GM23248 (cell line): ENCODE measurements at regions not wholly inside any gene's neighbourhood (a gene's known extent, or its start where the extent isn't known, plus 50 kb on each side); places are given as distances from the start of the nearest gene placed in this dataset.

Source experiments
- DNase-seq: peaks from one replicate; pipeline ENCODE4 v3.0.0-alpha.2; 2015
- H2AFZ ChIP-seq: fragments of 200-600 bp; sonication (generic); 2 replicates; pipeline ENCODE4 v1.6.1; 2016; ENCODE audit warnings: antibody characterized with exemption
- H3F3A ChIP-seq: fragments of 200-600 bp; sonication (generic); 2 replicates; pipeline ENCODE4 v1.6.1; 2016; ENCODE audit warnings: mild to moderate bottlenecking, antibody characterized with exemption, mixed run types; ENCODE audit not compliant: insufficient read depth
- H3K27ac ChIP-seq: fragments of 200-600 bp; sonication (generic); 2 replicates; pipeline ENCODE4 v1.5.1; 2016; ENCODE audit warnings: mild to moderate bottlenecking
- H3K27me3 ChIP-seq: fragments of 200-600 bp; sonication (generic); replicated peaks from 2 replicates; pipeline ENCODE4 v1.6.1; 2016; ENCODE audit warnings: mild to moderate bottlenecking; ENCODE audit not compliant: insufficient read depth
- H3K36me3 ChIP-seq: fragments of 200-600 bp; sonication (generic); 2 replicates; pipeline ENCODE4 v1.6.1; 2016; ENCODE audit warnings: low read depth, mild to moderate bottlenecking
- H3K4me1 ChIP-seq: fragments of 200-600 bp; sonication (generic); 2 replicates; pipeline ENCODE4 v1.6.1; 2016; ENCODE audit warnings: mild to moderate bottlenecking; ENCODE audit not compliant: insufficient read depth
- H3K4me2 ChIP-seq: fragments of 200-600 bp; sonication (generic); one replicate; pipeline ENCODE4 v1.6.1; 2016; ENCODE audit warnings: mild to moderate bottlenecking; ENCODE audit not compliant: unreplicated experiment
- H3K4me3 ChIP-seq: fragments of 200-600 bp; sonication (generic); 2 replicates; pipeline ENCODE4 v1.5.1; 2016; ENCODE audit warnings: mild to moderate bottlenecking
- H3K79me2 ChIP-seq: fragments of 200-600 bp; sonication (generic); 2 replicates; pipeline ENCODE4 v1.6.1; 2016; ENCODE audit warnings: mild to moderate bottlenecking; ENCODE audit not compliant: insufficient read depth
- H3K9ac ChIP-seq: fragments of 200-600 bp; sonication (generic); 2 replicates; pipeline ENCODE4 v1.6.1; 2016; ENCODE audit warnings: mild to moderate bottlenecking
- H3K9me2 ChIP-seq: fragments of 200-600 bp; sonication (generic); 2 replicates; pipeline ENCODE4 v1.6.1; 2016; ENCODE audit warnings: mixed run types, mild to moderate bottlenecking, moderate library complexity; ENCODE audit not compliant: insufficient read depth
- H3K9me3 ChIP-seq: fragments of 200-600 bp; sonication (generic); one replicate; pipeline ENCODE4 v1.6.1; 2017; ENCODE audit warnings: low read depth
- H4K20me1 ChIP-seq: fragments of 200-600 bp; sonication (generic); 2 replicates; pipeline ENCODE4 v1.6.0; 2016; ENCODE audit not compliant: insufficient read depth
- EZH2 ChIP-seq: fragments of 200-600 bp; sonication (generic); IDR thresholded peaks from 2 replicates; pipeline ENCODE4 v1.6.1; 2018; ENCODE audit warnings: antibody characterized with exemption, mild to moderate bottlenecking; ENCODE audit not compliant: insufficient read depth, poor library complexity, severe bottlenecking
- EZH2phosphoT487 ChIP-seq: fragments of 200-600 bp; sonication (generic); IDR thresholded peaks from 2 replicates; pipeline ENCODE4 v1.6.1; 2018; ENCODE audit warnings: antibody characterized with exemption, moderate library complexity, mild to moderate bottlenecking, low read depth; ENCODE audit not compliant: insufficient read depth
- WGBS, 2 experiments: methylation state at CpG; one replicate each; pipeline ENCODE4 v1.1.6; 2015 to 2017; ENCODE audit warnings: low lambda C conversion rate in 2 of 2, low coverage in 1 of 2; ENCODE audit errors: missing lambda C conversion rate in 2 of 2; 5-methylcytosine and 5-hydroxymethylcytosine counted together
- in situ Hi-C: fragments of 300-500 bp; cut with MboI; formaldehyde crosslinking; loops from 2 replicates; pipeline ENCODE4 v1.15.0; 2020

DNA sequence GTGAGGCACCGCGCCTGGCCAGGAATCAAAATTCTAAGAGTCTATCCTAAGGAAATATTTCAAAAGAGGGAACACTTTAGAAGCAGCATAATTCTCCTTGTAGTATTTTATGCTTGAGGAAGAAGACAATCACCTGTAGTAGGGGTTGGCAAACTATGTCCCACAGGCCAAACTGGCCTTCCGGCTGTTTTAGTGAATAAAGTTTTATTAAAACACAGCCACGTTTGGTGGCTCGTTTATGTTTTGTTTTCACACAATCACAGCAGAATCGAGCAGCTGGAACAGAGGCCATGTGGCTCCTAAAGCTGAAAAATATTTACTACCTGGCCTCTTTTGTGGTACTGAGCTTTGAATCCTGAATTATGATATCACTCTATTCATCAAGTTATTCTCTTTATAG lies 131.7 kb upstream of the TNS3 start:
- Histone ChIP-seq H3K9ac (no peak overlapping the region), H2AFZ (no peak overlapping the region), H3K4me3 (no peak overlapping the region), H3K27me3 (no peaks in the 10 kb centered on the region), H3K36me3 (no peaks in the 10 kb centered on the region), H3K9me3 (no peaks in the 10 kb centered on the region), H3K9me2 (no peaks in the 10 kb centered on the region), H3K4me2 (no peak overlapping the region), H3K4me1 (no peaks in the 10 kb centered on the region), H3F3A (no peaks in the 10 kb centered on the region), H3K79me2 (no peaks in the 10 kb centered on the region), H3K27ac (no peak overlapping the region), H4K20me1 (no peaks in the 10 kb centered on the region)
- no peak for DNase-seq
- in situ Hi-C loops: no loop called here
- no peak for TF ChIP-seq EZH2phosphoT487
- TF ChIP-seq EZH2: no peak
- WGBS, 2 experiments: 80 to 86% methylated on average over 6 of the region's 6 CpGs

DNA sequence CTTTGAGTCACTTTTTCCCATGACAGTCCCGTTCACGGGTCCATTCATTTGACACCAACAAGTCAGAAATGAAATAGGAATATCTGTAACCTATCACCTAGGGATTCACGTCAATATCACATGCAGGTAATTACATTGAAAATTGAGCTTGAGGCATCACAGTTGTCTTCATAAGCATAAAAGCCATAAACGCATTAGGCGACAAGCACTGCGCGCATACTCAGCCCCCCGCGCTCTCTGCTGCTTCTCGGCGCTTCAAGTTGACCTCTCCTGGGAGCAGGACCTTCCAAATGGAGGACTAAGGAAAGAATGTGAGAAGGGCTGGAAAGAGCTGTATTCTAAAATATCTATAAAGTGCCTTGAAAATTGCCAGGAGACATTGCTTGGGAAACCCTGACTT lies 130.5 kb upstream of the TNS3 start:
- Histone ChIP-seq H3K79me2 (no peaks in the 10 kb centered on the region), H3K36me3 (no peaks in the 10 kb centered on the region), H3K27ac (no peak overlapping the region), H3F3A (no peaks in the 10 kb centered on the region), H3K9ac (no peak overlapping the region), H3K4me3 (no peak overlapping the region), H3K9me3 (no peaks in the 10 kb centered on the region), H2AFZ (no peak overlapping the region), H3K4me2 (no peak overlapping the region), H4K20me1 (no peaks in the 10 kb centered on the region), H3K4me1 (no peaks in the 10 kb centered on the region), H3K27me3 (no peaks in the 10 kb centered on the region), H3K9me2 (no peaks in the 10 kb centered on the region)
- WGBS, 2 experiments: 56 to 60% methylated on average over 11 of the region's 11 CpGs
- in situ Hi-C loops: no loop called here
- TF ChIP-seq EZH2phosphoT487 (no peak), EZH2 (no peak)
- DNase-seq: no peak

DNA sequence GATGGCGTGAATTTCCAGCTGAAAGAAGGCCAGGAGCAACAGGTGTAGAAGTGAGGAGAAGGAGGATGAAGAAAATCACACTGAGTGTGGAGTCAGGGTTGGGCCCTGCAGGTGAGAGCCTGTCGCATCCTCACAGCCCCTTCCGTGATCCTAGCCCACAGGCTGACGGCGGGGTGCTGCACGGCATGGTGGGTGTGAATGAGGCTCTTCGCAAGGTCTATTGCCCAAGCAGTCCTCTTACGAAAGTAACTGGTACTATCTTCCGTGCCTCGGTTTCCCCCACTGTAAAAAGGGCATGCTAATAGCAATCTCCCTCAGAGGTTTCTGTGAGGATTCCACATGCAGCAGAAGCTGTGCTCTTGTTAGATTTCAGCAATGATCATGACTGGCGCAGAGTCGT lies 129.9 kb upstream of the TNS3 start:
- H3K4me2 ChIP-seq: no peak overlapping the region
- H3F3A ChIP-seq: no peaks in the 10 kb centered on the region
- H3K4me3 ChIP-seq: no peak overlapping the region
- H3K4me1 ChIP-seq: no peaks in the 10 kb centered on the region
- no peak for DNase-seq
- H4K20me1 ChIP-seq: no peaks in the 10 kb centered on the region
- H3K36me3 ChIP-seq: no peaks in the 10 kb centered on the region
- H3K9me2 ChIP-seq: no peaks in the 10 kb centered on the region
- WGBS, 2 experiments: 90 to 91% methylated on average over 12 of the region's 12 CpGs
- H3K9me3 ChIP-seq: no peaks in the 10 kb centered on the region
- no peaks in the 10 kb centered on the region for H3K27me3 ChIP-seq
- H3K9ac ChIP-seq: no peak overlapping the region
- H2AFZ ChIP-seq: no peak overlapping the region
- H3K79me2 ChIP-seq: no peaks in the 10 kb centered on the region
- H3K27ac ChIP-seq: no peak overlapping the region
- in situ Hi-C loops: no loop called here
- TF ChIP-seq EZH2phosphoT487: no peak
- no peak for TF ChIP-seq EZH2

DNA sequence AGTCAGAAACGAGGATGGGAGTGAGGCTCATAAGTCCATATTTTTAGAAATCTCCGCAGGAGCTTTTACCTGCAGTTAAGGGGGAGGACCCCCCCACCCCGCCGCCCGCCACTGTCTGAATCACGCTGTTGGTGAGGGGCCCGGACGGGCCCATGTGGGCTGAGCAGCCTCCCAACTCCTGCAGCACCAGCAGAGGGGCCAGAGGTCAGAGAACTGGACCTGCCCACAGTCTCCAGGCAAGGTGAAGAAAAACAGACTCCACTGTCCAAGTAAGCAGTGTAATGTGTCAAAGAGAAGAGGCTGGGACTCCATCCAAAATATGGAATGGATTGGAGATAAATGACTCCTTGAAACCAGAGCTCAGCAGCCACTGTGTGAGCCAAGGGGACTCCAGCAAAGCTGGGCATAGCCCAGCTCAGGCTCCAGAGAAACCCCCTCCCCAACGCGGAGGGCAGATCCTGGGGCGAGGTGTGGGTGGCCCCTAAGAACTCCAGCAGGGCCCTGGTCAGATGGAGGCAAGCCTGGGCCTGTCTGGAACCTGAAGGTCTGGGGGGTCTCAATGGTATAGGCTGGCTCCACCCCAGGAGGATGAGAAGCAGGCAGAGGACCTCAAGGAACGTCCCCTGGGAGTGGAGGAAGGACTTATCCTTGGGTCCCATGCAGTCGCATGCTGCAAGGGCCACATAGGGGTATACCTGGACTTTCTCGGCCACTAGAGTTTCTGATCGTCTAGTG lies 128.5 kb upstream of the TNS3 start:
- H3K79me2 ChIP-seq: no peaks in the 10 kb centered on the region

DNA sequence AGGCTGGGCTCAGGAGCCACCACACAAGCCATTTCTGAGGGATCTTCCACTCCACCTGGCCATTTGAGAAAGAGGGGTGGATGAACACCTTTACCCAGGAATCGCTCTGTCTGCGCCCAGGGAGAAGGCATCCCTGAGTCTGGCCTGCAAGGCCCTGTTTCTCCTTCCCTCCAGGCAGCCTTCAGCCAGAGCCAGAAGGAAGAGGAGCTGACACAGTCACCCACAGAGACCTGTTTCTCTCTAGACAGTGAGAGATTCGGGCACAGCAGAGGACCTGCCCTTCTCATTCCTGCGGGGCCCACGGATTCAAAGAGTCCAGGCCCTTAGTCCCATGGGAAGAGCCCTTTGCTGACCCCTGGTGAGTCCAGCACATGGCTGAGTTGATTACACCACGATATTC lies 127.5 kb upstream of the TNS3 start:
- Histone ChIP-seq H3K9me3 (no peaks in the 10 kb centered on the region), H3K27ac (no peak overlapping the region), H3K79me2 (no peaks in the 10 kb centered on the region), H3K4me2 (no peak overlapping the region), H3K9me2 (no peaks in the 10 kb centered on the region), H3K4me1 (no peaks in the 10 kb centered on the region), H3F3A (no peaks in the 10 kb centered on the region), H3K9ac (no peak overlapping the region), H3K36me3 (no peaks in the 10 kb centered on the region), H3K27me3 (no peaks in the 10 kb centered on the region), H4K20me1 (no peaks in the 10 kb centered on the region), H3K4me3 (no peak overlapping the region), H2AFZ (no peak overlapping the region)
- no peak for TF ChIP-seq EZH2phosphoT487
- no peak for TF ChIP-seq EZH2
- in situ Hi-C loops: no loop called here
- DNase-seq: no peak
- 91 to 94% methylated on average over 6 of the region's 6 CpGs for WGBS, 2 experiments

More for the DNA sequence above, 128.5 kb upstream of the TNS3 start:
- Histone ChIP-seq H3K4me1 (no peaks in the 10 kb centered on the region), H3K36me3 (no peaks in the 10 kb centered on the region), H3F3A (no peaks in the 10 kb centered on the region), H3K4me3 (no peak overlapping the region), H3K9me2 (no peaks in the 10 kb centered on the region), H2AFZ (no peak overlapping the region), H3K9me3 (no peaks in the 10 kb centered on the region), H3K27me3 (no peaks in the 10 kb centered on the region), H3K9ac (no peak overlapping the region), H4K20me1 (no peaks in the 10 kb centered on the region), H3K4me2 (no peak overlapping the region), H3K27ac (no peak overlapping the region)
- no peak for DNase-seq
- TF ChIP-seq EZH2 (no peak), EZH2phosphoT487 (no peak)
- 82 to 87% methylated on average over 14 to 15 of the region's 15 CpGs for WGBS, 2 experiments
- in situ Hi-C loops: no loop called here
